ENCODE measurements at regions not wholly inside any gene's neighbourhood (a gene's known extent, or its start where the extent isn't known, plus 50 kb on each side); places are given as distances from the start of the nearest gene placed in this dataset.

DNA sequence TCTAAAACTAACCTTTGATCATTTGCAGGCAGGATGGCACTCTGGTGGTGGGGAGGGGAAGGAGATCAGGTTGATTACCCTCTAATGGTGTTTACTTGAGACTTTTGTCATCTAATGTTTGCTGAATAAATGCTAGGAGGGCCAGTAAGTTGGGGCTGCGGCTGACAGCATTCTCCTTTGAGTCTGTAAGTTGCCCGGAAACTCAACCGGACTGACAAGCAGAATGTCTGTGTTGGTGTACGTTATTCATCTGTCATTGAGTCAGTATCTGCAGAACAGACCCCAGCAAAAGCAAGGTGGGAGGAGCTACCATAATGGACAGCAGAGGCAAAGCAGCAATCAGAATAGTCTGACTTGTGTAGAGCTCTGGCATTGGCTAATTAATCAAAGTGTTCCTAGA lies 1210.6 kb upstream of the PABPC4L start:
- no peak for TF ChIP-seq EZH2 (IDR thresholded peaks at IDR 0.05; ENCODE audit: borderline replicate concordance)
- no peak for TF ChIP-seq CTCF (IDR thresholded peaks at IDR 0.05; ENCODE audit: poor library complexity)
- TF ChIP-seq EZH2phosphoT487 (IDR thresholded peaks at IDR 0.05; ENCODE audit: low read depth, severe bottlenecking, unreplicated experiment), result no peak
